Mucosa of stomach (tissue), 1 donor: ENCODE measurements at regions not wholly inside any gene's neighbourhood (a gene's known extent, or its start where the extent isn't known, plus 50 kb on each side); places are given as distances from the start of the nearest gene placed in this dataset.

Source experiments
- H3K27me3 ChIP-seq: one replicate; pipeline ENCODE4 v1.7.0; 2013; ENCODE audit warnings: mild to moderate bottlenecking, low read length; ENCODE audit not compliant: control insufficient read depth, insufficient read depth
- H3K36me3 ChIP-seq: one replicate; pipeline ENCODE4 v1.7.0; 2013; ENCODE audit warnings: low read length; ENCODE audit not compliant: control insufficient read depth, insufficient read depth
- H3K4me1 ChIP-seq: one replicate; pipeline ENCODE4 v1.7.0; 2013; ENCODE audit warnings: mild to moderate bottlenecking, low read length; ENCODE audit not compliant: control insufficient read depth, insufficient read depth
- H3K4me3 ChIP-seq: one replicate; pipeline ENCODE4 v1.7.0; 2013; ENCODE audit warnings: low read length
- H3K9ac ChIP-seq: one replicate; pipeline ENCODE4 v1.7.0; 2013; ENCODE audit warnings: mild to moderate bottlenecking, low read length, moderate library complexity
- H3K9me3 ChIP-seq: one replicate; pipeline ENCODE4 v1.7.0; 2013; ENCODE audit warnings: mild to moderate bottlenecking, low read length, moderate library complexity; ENCODE audit not compliant: control insufficient read depth
- donor health status: Pancreatic carcinoma.

GRCh38 chr7:25408012-25408687 is 179.9 kb upstream of the NPVF start:
- no peaks in the 10 kb centered on the region for H3K9me3 ChIP-seq
- no peak overlapping the region for H3K9ac ChIP-seq
- H3K4me3 ChIP-seq = no peak overlapping the region
- no peaks in the 10 kb centered on the region for H3K27me3 ChIP-seq
- no peaks in the 10 kb centered on the region for H3K4me1 ChIP-seq
- H3K36me3 ChIP-seq = no peaks in the 10 kb centered on the region

GRCh38 chr7:25408876-25409275 is 180.6 kb upstream of the NPVF start:
- H3K4me1 ChIP-seq = no peaks in the 10 kb centered on the region
- H3K27me3 ChIP-seq = no peaks in the 10 kb centered on the region
- no peak overlapping the region for H3K9ac ChIP-seq
- H3K4me3 ChIP-seq = no peak overlapping the region
- no peaks in the 10 kb centered on the region for H3K9me3 ChIP-seq
- no peaks in the 10 kb centered on the region for H3K36me3 ChIP-seq

- no peaks in the 10 kb centered on the region for H3K36me3 ChIP-seq
- no peak overlapping the region for H3K9ac ChIP-seq
- H3K4me1 ChIP-seq = no peaks in the 10 kb centered on the region
- H3K27me3 ChIP-seq = no peaks in the 10 kb centered on the region
- H3K4me3 ChIP-seq = no peak overlapping the region
- H3K9me3 ChIP-seq = no peaks in the 10 kb centered on the region
Observed at GRCh38 chr7:25409897-25410636, 181.8 kb upstream of the NPVF start.

- H3K9me3 ChIP-seq = no peaks in the 10 kb centered on the region
Observed at GRCh38 chr7:25420771-25421170, 192.5 kb upstream of the NPVF start.

GRCh38 chr7:25424113-25424512 is 195.8 kb upstream of the NPVF start:
- no peaks in the 10 kb centered on the region for H3K36me3 ChIP-seq
- no peak overlapping the region for H3K4me3 ChIP-seq
- no peaks in the 10 kb centered on the region for H3K27me3 ChIP-seq
- no peaks in the 10 kb centered on the region for H3K9me3 ChIP-seq
- H3K9ac ChIP-seq = no peak overlapping the region
- no peaks in the 10 kb centered on the region for H3K4me1 ChIP-seq

More at GRCh38 chr7:25420771-25421170, 192.5 kb upstream of the NPVF start:
- H3K4me3 ChIP-seq = no peak overlapping the region
- no peaks in the 10 kb centered on the region for H3K4me1 ChIP-seq
- H3K27me3 ChIP-seq = no peaks in the 10 kb centered on the region
- H3K9ac ChIP-seq = no peak overlapping the region
- no peaks in the 10 kb centered on the region for H3K36me3 ChIP-seq

GRCh38 chr7:25424855-25425254 is 196.6 kb upstream of the NPVF start:
- Histone ChIP-seq H3K9me3 (no peaks in the 10 kb centered on the region), H3K9ac (no peak overlapping the region), H3K27me3 (no peaks in the 10 kb centered on the region), H3K4me3 (no peak overlapping the region), H3K4me1 (no peaks in the 10 kb centered on the region), H3K36me3 (no peaks in the 10 kb centered on the region)

GRCh38 chr7:25427721-25428120 is 199.4 kb upstream of the NPVF start:
- H3K4me3 ChIP-seq = no peak overlapping the region

GRCh38 chr7:25429731-25430130 is 201.4 kb upstream of the NPVF start:
- no peaks in the 10 kb centered on the region for H3K4me1 ChIP-seq
- H3K27me3 ChIP-seq = no peaks in the 10 kb centered on the region
- H3K9ac ChIP-seq = no peak overlapping the region
- H3K36me3 ChIP-seq = no peaks in the 10 kb centered on the region
- no peak overlapping the region for H3K4me3 ChIP-seq
- H3K9me3 ChIP-seq = no peaks in the 10 kb centered on the region

More at GRCh38 chr7:25427721-25428120, 199.4 kb upstream of the NPVF start:
- Histone ChIP-seq H3K36me3 (no peaks in the 10 kb centered on the region), H3K27me3 (no peaks in the 10 kb centered on the region), H3K9me3 (no peaks in the 10 kb centered on the region), H3K4me1 (no peaks in the 10 kb centered on the region), H3K9ac (no peak overlapping the region)

- no peaks in the 10 kb centered on the region for H3K36me3 ChIP-seq
- no peaks in the 10 kb centered on the region for H3K4me1 ChIP-seq
- H3K9me3 ChIP-seq = no peaks in the 10 kb centered on the region
- no peak overlapping the region for H3K4me3 ChIP-seq
- H3K9ac ChIP-seq = no peak overlapping the region
- no peaks in the 10 kb centered on the region for H3K27me3 ChIP-seq
Observed at GRCh38 chr7:25430200-25430931, 202.1 kb upstream of the NPVF start.

GRCh38 chr7:25431956-25432450 is 203.7 kb upstream of the NPVF start:
- H3K27me3 ChIP-seq = no peaks in the 10 kb centered on the region
- H3K36me3 ChIP-seq = no peaks in the 10 kb centered on the region
- no peak overlapping the region for H3K4me3 ChIP-seq
- H3K9me3 ChIP-seq = no peaks in the 10 kb centered on the region
- no peaks in the 10 kb centered on the region for H3K4me1 ChIP-seq
- H3K9ac ChIP-seq = no peak overlapping the region

- no peaks in the 10 kb centered on the region for H3K9me3 ChIP-seq
Observed at GRCh38 chr7:25432807-25433206, 204.5 kb upstream of the NPVF start.

GRCh38 chr7:25436413-25436812 is 208.1 kb upstream of the NPVF start:
- H3K4me1 ChIP-seq = no peaks in the 10 kb centered on the region
- H3K9ac ChIP-seq = no peak overlapping the region
- H3K4me3 ChIP-seq = no peak overlapping the region
- H3K9me3 ChIP-seq = no peaks in the 10 kb centered on the region
- H3K36me3 ChIP-seq = no peaks in the 10 kb centered on the region
- no peaks in the 10 kb centered on the region for H3K27me3 ChIP-seq

More at GRCh38 chr7:25432807-25433206, 204.5 kb upstream of the NPVF start:
- Histone ChIP-seq H3K36me3 (no peaks in the 10 kb centered on the region), H3K9ac (no peak overlapping the region), H3K4me3 (no peak overlapping the region), H3K4me1 (no peaks in the 10 kb centered on the region), H3K27me3 (no peaks in the 10 kb centered on the region)
